ENCODE measurements at regions not wholly inside any gene's neighbourhood (a gene's known extent, or its start where the extent isn't known, plus 50 kb on each side); places are given as distances from the start of the nearest gene placed in this dataset.

DNA sequence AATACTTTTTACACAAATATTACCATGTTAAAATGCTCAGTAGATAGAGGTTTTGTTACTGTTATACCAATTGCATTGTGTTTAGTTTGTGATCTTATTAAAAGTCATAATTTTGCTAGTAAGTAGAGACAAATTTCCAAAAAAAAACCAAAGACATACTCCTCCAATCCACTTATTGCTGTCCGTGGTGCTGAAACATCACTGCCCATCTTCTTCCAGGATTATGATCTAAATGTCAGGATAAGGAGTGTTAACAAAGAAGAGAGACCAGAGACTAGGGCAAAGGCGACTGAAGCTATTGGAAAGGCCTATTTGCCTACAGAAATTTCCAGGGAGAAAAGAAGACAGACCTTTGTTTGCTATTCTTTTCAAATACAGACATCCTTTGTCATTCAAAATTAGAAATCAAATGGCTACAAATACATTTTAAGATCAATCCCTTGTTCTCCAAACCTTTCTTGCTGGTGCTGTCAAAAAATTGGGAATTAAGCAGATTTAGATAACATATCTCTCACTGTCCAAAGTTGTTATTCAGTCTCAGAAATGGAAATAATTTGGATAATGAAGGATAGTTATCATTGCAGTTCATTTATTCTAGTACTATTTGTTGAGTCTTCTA lies 199.7 kb downstream of the C11orf91 start:
- TF ChIP-seq, protein P1, sequence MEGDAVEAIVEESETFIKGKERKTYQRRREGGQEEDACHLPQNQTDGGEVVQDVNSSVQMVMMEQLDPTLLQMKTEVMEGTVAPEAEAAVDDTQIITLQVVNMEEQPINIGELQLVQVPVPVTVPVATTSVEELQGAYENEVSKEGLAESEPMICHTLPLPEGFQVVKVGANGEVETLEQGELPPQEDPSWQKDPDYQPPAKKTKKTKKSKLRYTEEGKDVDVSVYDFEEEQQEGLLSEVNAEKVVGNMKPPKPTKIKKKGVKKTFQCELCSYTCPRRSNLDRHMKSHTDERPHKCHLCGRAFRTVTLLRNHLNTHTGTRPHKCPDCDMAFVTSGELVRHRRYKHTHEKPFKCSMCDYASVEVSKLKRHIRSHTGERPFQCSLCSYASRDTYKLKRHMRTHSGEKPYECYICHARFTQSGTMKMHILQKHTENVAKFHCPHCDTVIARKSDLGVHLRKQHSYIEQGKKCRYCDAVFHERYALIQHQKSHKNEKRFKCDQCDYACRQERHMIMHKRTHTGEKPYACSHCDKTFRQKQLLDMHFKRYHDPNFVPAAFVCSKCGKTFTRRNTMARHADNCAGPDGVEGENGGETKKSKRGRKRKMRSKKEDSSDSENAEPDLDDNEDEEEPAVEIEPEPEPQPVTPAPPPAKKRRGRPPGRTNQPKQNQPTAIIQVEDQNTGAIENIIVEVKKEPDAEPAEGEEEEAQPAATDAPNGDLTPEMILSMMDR (IDR thresholded peaks at IDR 0.05; ENCODE audit: insufficient read depth, low read length, poor library complexity, severe bottlenecking): no peak
- no peak for TF ChIP-seq EZH2phosphoT487 (conservative IDR thresholded peaks at IDR 0.05; ENCODE audit: low read length)
